Gastroesophageal sphincter (tissue), 4 donors: ENCODE measurements at regions not wholly inside any gene's neighbourhood (a gene's known extent, or its start where the extent isn't known, plus 50 kb on each side); places are given as distances from the start of the nearest gene placed in this dataset.
"Not testable (repeated sequence)": the region's sequence is repeated elsewhere in the genome, so short reads cannot be mapped to it uniquely, and the experiment has no call there.

ENCODE experiments used
- ATAC-seq: fragments of 150-250 bp; one replicate; pipeline ENCODE4 v1.9.1; 2016; ENCODE audit warnings: mild to moderate bottlenecking, moderate library complexity
- H3K27ac ChIP-seq, 4 donors: fragments of 200-600 bp; sonication (generic) in 3 of 4; 1 replicate in 3 of 4; 2 replicates in 1 of 4; pipeline ENCODE4 v1.5.1; 2016 to 2019
- H3K27me3 ChIP-seq: fragments of 200-600 bp; sonication (generic); one replicate; pipeline ENCODE4 v1.5.1; 2019
- H3K36me3 ChIP-seq, 2 donors: fragments of 200-600 bp; sonication (generic); one replicate each; pipeline ENCODE4 v1.5.1; 2019; ENCODE audit warnings: control low read depth in 1 of 2
- H3K4me1 ChIP-seq, 3 donors: fragments of 200-600 bp; sonication (generic); 1 replicate in 2 of 3; 2 replicates in 1 of 3; pipeline ENCODE4 v1.5.1; 2016 to 2019; ENCODE audit warnings: control low read depth in 2 of 3
- H3K4me3 ChIP-seq, 2 donors: fragments of 200-600 bp; sonication (generic); one replicate each; pipeline ENCODE4 v1.5.1; 2019; ENCODE audit warnings: mild to moderate bottlenecking in 1 of 2, moderate library complexity in 1 of 2
- H3K9me3 ChIP-seq, 3 donors: fragments of 200-600 bp; sonication (generic); one replicate each; pipeline ENCODE4 v1.5.1; 2017 to 2019; ENCODE audit warnings: control low read depth in 2 of 3
- WGBS, 2 donors: methylation state at CpG; one replicate each; pipeline ENCODE4 v1.1.5; 2018; ENCODE audit warnings: low coverage in 1 of 2; 5-methylcytosine and 5-hydroxymethylcytosine counted together
- TF ChIP-seq, protein P1 (sequence below), 4 experiments: fragments of 200-600 bp in 2 of 4; fragments of 450-650 bp in 2 of 4; sonication (generic) in 1 of 4; IDR thresholded peaks; one replicate each; pipeline ENCODE4 v1.5.1; 2017 to 2019; ENCODE audit warnings: antibody characterized with exemption in 4 of 4, mild to moderate bottlenecking in 2 of 4, moderate library complexity in 2 of 4

- not testable (repeated sequence) for H3K4me1 ChIP-seq, H3K9me3 ChIP-seq, H3K4me3 ChIP-seq, H3K27me3 ChIP-seq, H3K36me3 ChIP-seq, ATAC-seq, H3K27ac ChIP-seq
- no CpG with 5 or more reads among the region's 1 CpG for WGBS, 2 donors
Measured at GRCh38 chr10:42232955-42233354, 405.4 kb downstream of the ZNF33B start.

GRCh38 chr10:42230812-42231211 lies 407.6 kb downstream of the ZNF33B start:
- ATAC-seq, H3K36me3 ChIP-seq, H3K27me3 ChIP-seq, H3K27ac ChIP-seq, H3K4me1 ChIP-seq, H3K4me3 ChIP-seq, H3K9me3 ChIP-seq: not testable (repeated sequence)
- 57 to 59% methylated on average over 2 to 3 of the region's 4 CpGs for WGBS, 2 donors

GRCh38 chr10:42230115-42230514 lies 408.3 kb downstream of the ZNF33B start:
- H3K36me3 ChIP-seq, ATAC-seq, H3K27me3 ChIP-seq, H3K4me3 ChIP-seq, H3K4me1 ChIP-seq, H3K9me3 ChIP-seq, H3K27ac ChIP-seq: not testable (repeated sequence)
- 29 to 38% methylated on average over 1 of the region's 2 CpGs for WGBS, 2 donors

GRCh38 chr10:42227859-42228258 lies 410.5 kb downstream of the ZNF33B start:
- H3K36me3 ChIP-seq, H3K27me3 ChIP-seq, ATAC-seq, H3K4me3 ChIP-seq, H3K27ac ChIP-seq, H3K4me1 ChIP-seq, H3K9me3 ChIP-seq: not testable (repeated sequence)

- 48% methylated on average over 3 of the region's 3 CpGs for WGBS, 2 donors
- H3K27me3 ChIP-seq, result peaks cover 13% of the 10 kb centered on the region
- not testable (repeated sequence) for H3K4me1 ChIP-seq, H3K4me3 ChIP-seq, ATAC-seq, H3K9me3 ChIP-seq, H3K27ac ChIP-seq, H3K36me3 ChIP-seq
Measured at GRCh38 chr10:42193588-42193987, 444.8 kb downstream of the ZNF33B start.

DNA sequence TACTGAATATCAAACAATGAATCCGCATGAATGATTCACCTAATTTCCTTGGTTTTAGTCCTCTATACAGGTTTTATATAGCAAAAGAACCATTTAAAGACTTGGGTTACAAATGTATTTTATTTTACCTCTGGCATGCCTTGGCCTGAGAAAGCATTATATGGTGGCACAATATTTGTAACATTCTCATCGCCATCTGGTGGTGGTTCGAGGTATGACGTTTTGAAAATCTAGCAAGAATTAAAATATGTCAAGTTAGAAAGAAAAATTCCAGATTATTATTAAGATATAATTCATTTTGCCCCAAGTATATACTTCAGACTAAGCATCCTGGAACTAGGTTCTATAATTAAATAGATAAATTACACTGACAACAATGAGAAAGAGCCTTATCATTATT lies 445.9 kb downstream of the ZNF33B start:
- not testable (repeated sequence) for ATAC-seq, H3K9me3 ChIP-seq, H3K27ac ChIP-seq, H3K36me3 ChIP-seq, H3K4me1 ChIP-seq, H3K4me3 ChIP-seq
- peaks cover 13% of the 10 kb centered on the region for H3K27me3 ChIP-seq
- TF ChIP-seq, protein P1, sequence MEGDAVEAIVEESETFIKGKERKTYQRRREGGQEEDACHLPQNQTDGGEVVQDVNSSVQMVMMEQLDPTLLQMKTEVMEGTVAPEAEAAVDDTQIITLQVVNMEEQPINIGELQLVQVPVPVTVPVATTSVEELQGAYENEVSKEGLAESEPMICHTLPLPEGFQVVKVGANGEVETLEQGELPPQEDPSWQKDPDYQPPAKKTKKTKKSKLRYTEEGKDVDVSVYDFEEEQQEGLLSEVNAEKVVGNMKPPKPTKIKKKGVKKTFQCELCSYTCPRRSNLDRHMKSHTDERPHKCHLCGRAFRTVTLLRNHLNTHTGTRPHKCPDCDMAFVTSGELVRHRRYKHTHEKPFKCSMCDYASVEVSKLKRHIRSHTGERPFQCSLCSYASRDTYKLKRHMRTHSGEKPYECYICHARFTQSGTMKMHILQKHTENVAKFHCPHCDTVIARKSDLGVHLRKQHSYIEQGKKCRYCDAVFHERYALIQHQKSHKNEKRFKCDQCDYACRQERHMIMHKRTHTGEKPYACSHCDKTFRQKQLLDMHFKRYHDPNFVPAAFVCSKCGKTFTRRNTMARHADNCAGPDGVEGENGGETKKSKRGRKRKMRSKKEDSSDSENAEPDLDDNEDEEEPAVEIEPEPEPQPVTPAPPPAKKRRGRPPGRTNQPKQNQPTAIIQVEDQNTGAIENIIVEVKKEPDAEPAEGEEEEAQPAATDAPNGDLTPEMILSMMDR (IDR thresholded peaks at IDR 0.05), result peak; percentile 30 to 57 (median 45)
- WGBS, 2 donors, result 0 to 3% methylated on average over 4 of the region's 4 CpGs

- WGBS, 2 donors, result 70 to 73% methylated on average over 2 to 4 of the region's 6 CpGs
Measured at GRCh38 chr10:42187501-42188195, 450.7 kb downstream of the ZNF33B start.

GRCh38 chr10:42177793-42178689 lies 460.3 kb downstream of the ZNF33B start:
- not testable (repeated sequence) for H3K36me3 ChIP-seq, H3K9me3 ChIP-seq, ATAC-seq, H3K27ac ChIP-seq
- peaks cover 59% of the 10 kb centered on the region for H3K27me3 ChIP-seq
- 22 to 50% methylated on average over 1 to 2 of the region's 30 CpGs for WGBS, 2 donors
- TF ChIP-seq, protein P1 (IDR thresholded peaks at IDR 0.05), result peak; percentile 26 to 56 (median 42)
- peak overlapping the region in 1 of 2 donors; percentile 32 for H3K4me3 ChIP-seq
- H3K4me1 ChIP-seq, result peaks cover 0 to 13% (median 0%) of the 10 kb centered on the region in 3 donors

More at GRCh38 chr10:42187501-42188195, 450.7 kb downstream of the ZNF33B start:
- not testable (repeated sequence) for H3K4me1 ChIP-seq, ATAC-seq, H3K36me3 ChIP-seq, H3K27ac ChIP-seq, H3K9me3 ChIP-seq, H3K4me3 ChIP-seq
- H3K27me3 ChIP-seq, result peaks cover 11% of the 10 kb centered on the region
